A549 (cell line): ENCODE measurements at regions not wholly inside any gene's neighbourhood (a gene's known extent, or its start where the extent isn't known, plus 50 kb on each side); places are given as distances from the start of the nearest gene placed in this dataset.

Experiments used
- ATAC-seq, 2 experiments: fragments of 200-7000 bp in 1 of 2; fragments of >200 bp in 1 of 2; cut with Nextera tagmentation in 1 of 2; cut with Tn5 transposase in 1 of 2; 3 replicates each; pipeline versions ENCODE4 v1.8.0 to v1.9.1; 2018 to 2020; ENCODE audit warnings: mild to moderate bottlenecking in 1 of 2, moderate library complexity in 1 of 2
- CTCF ChIA-PET: fragments of 300-600 bp; sonication (Branson Sonifier 250); formaldehyde crosslinking; extraction: SDS; loops from one replicate; lab custom pipeline; 2021; ENCODE audit warnings: antibody characterized with exemption, inconsistent platforms; lab: Yijun Ruan, JAX
- POLR2A ChIA-PET: fragments of 350-600 bp; formaldehyde crosslinking; extraction: SDS; loops from one replicate; lab custom pipeline; 2021; ENCODE audit warnings: antibody characterized with exemption, inconsistent platforms; lab: Yijun Ruan, JAX
- DNase-seq, 2 experiments: peaks; one replicate each; pipeline versions ENCODE4 v3.0.0 to v3.0.0-alpha.2; 2011 to 2016; ENCODE audit warnings: low read depth in 1 of 2, low spot score in 1 of 2
- FAIRE-seq: peaks from 2 replicates; lab custom pipeline; 2011; peaks lifted over from hg19 to GRCh38; lab: Jason Lieb, UNC
- H3K27ac ChIP-seq, 2 experiments: fragments of >200 bp; sonication (Bioruptor Twin); formaldehyde crosslinking; 3 replicates each; pipeline ENCODE4 v1.5.1; 2016 to 2017
- H3K4me1 ChIP-seq: fragments of >200 bp; sonication (Bioruptor Twin); formaldehyde crosslinking; 3 replicates; pipeline ENCODE4 v1.6.1; 2016
- H3K4me2 ChIP-seq: fragments of >200 bp; sonication (Bioruptor Twin); formaldehyde crosslinking; 3 replicates; pipeline ENCODE4 v1.6.1; 2016
- H3K4me3 ChIP-seq: fragments of >200 bp; sonication (Bioruptor Twin); formaldehyde crosslinking; 3 replicates; pipeline ENCODE4 v1.5.1; 2016
- H3K9me3 ChIP-seq: fragments of >200 bp; sonication (Bioruptor Twin); formaldehyde crosslinking; 3 replicates; pipeline ENCODE4 v1.6.1; 2016
- CBX2 ChIP-seq: fragments of 200-600 bp; sonication (generic); IDR thresholded peaks from 2 replicates; pipeline ENCODE4 v1.6.1; 2016; ENCODE audit warnings: low read depth, mild to moderate bottlenecking, borderline replicate concordance
- CBX8 ChIP-seq: fragments of 200-600 bp; sonication (generic); IDR thresholded peaks from 2 replicates; pipeline ENCODE4 v1.6.1; 2016
- CEBPB ChIP-seq, 2 experiments: fragments of >200 bp in 1 of 2; sonication (Bioruptor Twin) in 1 of 2; formaldehyde crosslinking in 1 of 2; IDR thresholded peaks; 2 replicates each; pipeline ENCODE4 v1.6.1; 2012 to 2016
- CHD2 ChIP-seq: fragments of 150-350 bp; IDR thresholded peaks from 2 replicates; pipeline ENCODE4 v1.6.1; 2014; ENCODE audit warnings: low read length; ENCODE audit not compliant: partially characterized antibody
- CTCF ChIP-seq: fragments of >200 bp; sonication (Bioruptor Twin); formaldehyde crosslinking; IDR thresholded peaks from 3 replicates; pipeline ENCODE4 v1.5.1; 2016
- E2F6 ChIP-seq: IDR thresholded peaks from 2 replicates; pipeline ENCODE4 v1.6.1; 2012; ENCODE audit warnings: low read depth, borderline replicate concordance
- EHF ChIP-seq: fragments of 250-450 bp; sonication (Bioruptor Pico); IDR thresholded peaks from 2 replicates; pipeline ENCODE4 v1.5.0; 2020; ENCODE audit warnings: mild to moderate bottlenecking
- ELK1 ChIP-seq: fragments of 150-350 bp; IDR thresholded peaks from 2 replicates; pipeline ENCODE4 v1.6.1; 2014; ENCODE audit warnings: low read depth, mild to moderate bottlenecking, low read length
- FOSB ChIP-seq: fragments of 250-450 bp; sonication (Bioruptor Pico); IDR thresholded peaks from 2 replicates; pipeline ENCODE4 v1.5.0; 2020; ENCODE audit warnings: mild to moderate bottlenecking, moderate library complexity
- HDAC2 ChIP-seq: fragments of 200-600 bp; sonication (generic); IDR thresholded peaks from 2 replicates; pipeline ENCODE4 v1.6.1; 2016
- HES2 ChIP-seq: fragments of >200 bp; sonication (Bioruptor Twin); formaldehyde crosslinking; IDR thresholded peaks from 2 replicates; pipeline ENCODE4 v1.6.1; 2016
- HEYL ChIP-seq: fragments of 250-450 bp; sonication (Bioruptor Pico); IDR thresholded peaks from 2 replicates; pipeline ENCODE4 v1.8.0; 2021; ENCODE audit warnings: mild to moderate bottlenecking, moderate library complexity
- KDM1A ChIP-seq: fragments of 200-600 bp; sonication (generic); IDR thresholded peaks from 2 replicates; pipeline ENCODE4 v1.6.1; 2016; ENCODE audit warnings: low read depth, mild to moderate bottlenecking
- KDM5A ChIP-seq: fragments of 200-600 bp; sonication (generic); IDR thresholded peaks from 2 replicates; pipeline ENCODE4 v1.6.1; 2016; ENCODE audit warnings: antibody characterized with exemption, mild to moderate bottlenecking
- MAZ ChIP-seq: fragments of 150-350 bp; IDR thresholded peaks from 2 replicates; pipeline ENCODE4 v1.6.1; 2014; ENCODE audit warnings: antibody characterized with exemption, low read depth, low read length, borderline replicate concordance
- NFE2L2 ChIP-seq: fragments of 150-350 bp; conservative IDR thresholded peaks from 2 replicates; pipeline ENCODE4 v1.6.1; 2014; ENCODE audit warnings: low read length
- NPAS2 ChIP-seq: fragments of 250-450 bp; sonication (Bioruptor Pico); IDR thresholded peaks from 2 replicates; pipeline ENCODE4 v1.8.0; 2022; ENCODE audit warnings: mild to moderate bottlenecking, moderate library complexity, borderline replicate concordance
- PHF8 ChIP-seq: fragments of 200-600 bp; sonication (generic); IDR thresholded peaks from 2 replicates; pipeline ENCODE4 v1.6.1; 2016; ENCODE audit warnings: low read depth, mild to moderate bottlenecking, antibody characterized with exemption, moderate library complexity, borderline replicate concordance
- POLR2AphosphoS2 ChIP-seq: conservative IDR thresholded peaks from 2 replicates; pipeline ENCODE4 v1.6.1; 2012; ENCODE audit warnings: low read length, improper control_type of control experiment, inconsistent platforms
- RAD21 ChIP-seq, 2 experiments: fragments of >200 bp in 1 of 2; sonication (Bioruptor Twin) in 1 of 2; formaldehyde crosslinking in 1 of 2; IDR thresholded peaks in 1 of 2; conservative IDR thresholded peaks in 1 of 2; 2 replicates in 1 of 2; 3 replicates in 1 of 2; pipeline ENCODE4 v1.6.1; 2012 to 2018; ENCODE audit warnings: inconsistent platforms in 1 of 2
- RCOR1 ChIP-seq: fragments of 150-350 bp; IDR thresholded peaks from 2 replicates; pipeline ENCODE4 v1.6.1; 2014; ENCODE audit warnings: antibody characterized with exemption, low read length, low read depth
- RFX5 ChIP-seq: fragments of 450-650 bp; IDR thresholded peaks from 2 replicates; pipeline ENCODE4 v1.7.1; 2014; ENCODE audit warnings: antibody characterized with exemption, mild to moderate bottlenecking, moderate library complexity
- SMC3 ChIP-seq: fragments of >200 bp; sonication (Bioruptor Twin); formaldehyde crosslinking; IDR thresholded peaks from 3 replicates; pipeline ENCODE4 v1.6.1; 2018; ENCODE audit warnings: inconsistent platforms
- TFCP2L1 ChIP-seq: fragments of 250-450 bp; sonication (Bioruptor Pico); IDR thresholded peaks from 2 replicates; pipeline ENCODE4 v1.5.0; 2021; ENCODE audit warnings: mild to moderate bottlenecking
- USF2 ChIP-seq: fragments of 450-650 bp; IDR thresholded peaks from 2 replicates; pipeline ENCODE4 v1.6.1; 2014; ENCODE audit warnings: antibody characterized with exemption
- ZSCAN20 ChIP-seq: fragments of 250-450 bp; sonication (Bioruptor Pico); IDR thresholded peaks from 2 replicates; pipeline ENCODE4 v1.8.0; 2022; ENCODE audit warnings: mild to moderate bottlenecking, moderate library complexity
- WGBS: methylation state at CpG from one replicate; pipeline ENCODE4 v1.1.6; 2017; ENCODE audit errors: missing lambda C conversion rate; 5-methylcytosine and 5-hydroxymethylcytosine counted together

- 83% methylated on average over 2 of the region's 6 CpGs for WGBS
- H3K9me3 ChIP-seq: no peaks in the 10 kb centered on the region
- H3K4me2 ChIP-seq: no peak overlapping the region
- no peak for ATAC-seq
- no peaks in the 10 kb centered on the region for H3K4me1 ChIP-seq
- POLR2A ChIA-PET: no interaction called here
- no peak for FAIRE-seq
- no peak overlapping the region for H3K27ac ChIP-seq
- H3K4me3 ChIP-seq: no peak overlapping the region
- no peak for DNase-seq
- TF ChIP-seq USF2: no peak
- TF ChIP-seq NPAS2 (CRISPR knock-in tag): no peak
- no peak for TF ChIP-seq KDM1A
- TF ChIP-seq CEBPB (IDR thresholded peaks at IDR 0.05): no peak
- TF ChIP-seq POLR2AphosphoS2: no peak
- TF ChIP-seq RAD21 (conservative IDR thresholded peaks at IDR 0.05 in 1 of 2, IDR thresholded peaks at IDR 0.05 in 1 of 2): no peak
- TF ChIP-seq MAZ: no peak
- no peak for TF ChIP-seq HDAC2
- TF ChIP-seq EHF (CRISPR knock-in tag): no peak
- no peak for TF ChIP-seq CBX2
- no peak for TF ChIP-seq HEYL (CRISPR knock-in tag)
- no peak for TF ChIP-seq CBX8
- TF ChIP-seq, all 56 proteins: peak for 0
- CTCF ChIA-PET: interaction anchor here (0.6 kb wide), 1 partner anchor 72 kb away, joined by 3 read pairs; no protein-coding TSS in a partner anchor
These were observed 1182.5 kb downstream of the TBC1D22A start for GRCh38 chr22:47944941-47945340.

GRCh38 chr22:47943729-47944700, 1181.6 kb downstream of the TBC1D22A start:
- FAIRE-seq (no peak), ATAC-seq (no peak), DNase-seq (no peak)
- Histone ChIP-seq H3K4me1 (no peaks in the 10 kb centered on the region), H3K9me3 (no peaks in the 10 kb centered on the region), H3K4me2 (no peak overlapping the region), H3K27ac (no peak overlapping the region), H3K4me3 (no peak overlapping the region)
- 54% methylated on average over 13 of the region's 13 CpGs for WGBS
- POLR2A ChIA-PET: no interaction called here
- TF ChIP-seq CTCF: no peak
- no peak for TF ChIP-seq NFE2L2
- TF ChIP-seq CHD2: no peak
- no peak for TF ChIP-seq HES2
- no peak for TF ChIP-seq USF2
- no peak for TF ChIP-seq TFCP2L1
- TF ChIP-seq KDM5A: no peak
- TF ChIP-seq SMC3: no peak
- no peak for TF ChIP-seq ZSCAN20 (CRISPR knock-in tag)
- no peak for TF ChIP-seq E2F6
- no peak for TF ChIP-seq PHF8
- no peak for TF ChIP-seq RCOR1
- no peak for TF ChIP-seq ELK1
- no peak for TF ChIP-seq FOSB (CRISPR knock-in tag)
- no peak for TF ChIP-seq RFX5
- CTCF ChIA-PET: no interaction called here
